ENCODE measurements at regions not wholly inside any gene's neighbourhood (a gene's known extent, or its start where the extent isn't known, plus 50 kb on each side); places are given as distances from the start of the nearest gene placed in this dataset.

- no peak for DNase-seq (ENCODE audit: low spot score)
- in situ Hi-C loops (cut with MboI; ENCODE audit: low sequenced_read_pairs, unreplicated experiment): no loop called here
- TF ChIP-seq, protein P1, sequence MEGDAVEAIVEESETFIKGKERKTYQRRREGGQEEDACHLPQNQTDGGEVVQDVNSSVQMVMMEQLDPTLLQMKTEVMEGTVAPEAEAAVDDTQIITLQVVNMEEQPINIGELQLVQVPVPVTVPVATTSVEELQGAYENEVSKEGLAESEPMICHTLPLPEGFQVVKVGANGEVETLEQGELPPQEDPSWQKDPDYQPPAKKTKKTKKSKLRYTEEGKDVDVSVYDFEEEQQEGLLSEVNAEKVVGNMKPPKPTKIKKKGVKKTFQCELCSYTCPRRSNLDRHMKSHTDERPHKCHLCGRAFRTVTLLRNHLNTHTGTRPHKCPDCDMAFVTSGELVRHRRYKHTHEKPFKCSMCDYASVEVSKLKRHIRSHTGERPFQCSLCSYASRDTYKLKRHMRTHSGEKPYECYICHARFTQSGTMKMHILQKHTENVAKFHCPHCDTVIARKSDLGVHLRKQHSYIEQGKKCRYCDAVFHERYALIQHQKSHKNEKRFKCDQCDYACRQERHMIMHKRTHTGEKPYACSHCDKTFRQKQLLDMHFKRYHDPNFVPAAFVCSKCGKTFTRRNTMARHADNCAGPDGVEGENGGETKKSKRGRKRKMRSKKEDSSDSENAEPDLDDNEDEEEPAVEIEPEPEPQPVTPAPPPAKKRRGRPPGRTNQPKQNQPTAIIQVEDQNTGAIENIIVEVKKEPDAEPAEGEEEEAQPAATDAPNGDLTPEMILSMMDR (IDR thresholded peaks at IDR 0.05; ENCODE audit: borderline replicate concordance, control extremely low read depth, extremely low read depth, insufficient read depth, missing control alignments): no peak
Observed at GRCh38 chr11:114972105-114972504, 293.8 kb downstream of the NXPE2 start.

- in situ Hi-C loops (cut with MboI; ENCODE audit: low sequenced_read_pairs, unreplicated experiment): no loop called here
- TF ChIP-seq, protein P1 (IDR thresholded peaks at IDR 0.05; ENCODE audit: borderline replicate concordance, control extremely low read depth, extremely low read depth, insufficient read depth, missing control alignments): no peak
- DNase-seq (ENCODE audit: low spot score): no peak
Observed at GRCh38 chr11:114977651-114978050, 299.3 kb downstream of the NXPE2 start.

GRCh38 chr11:114982141-114982540 is 303.8 kb downstream of the NXPE2 start:
- no peak for DNase-seq (ENCODE audit: low spot score)
- TF ChIP-seq, protein P1 (IDR thresholded peaks at IDR 0.05; ENCODE audit: borderline replicate concordance, control extremely low read depth, extremely low read depth, insufficient read depth, missing control alignments): no peak
- in situ Hi-C loops (cut with MboI; ENCODE audit: low sequenced_read_pairs, unreplicated experiment): no loop called here

GRCh38 chr11:114984611-114985163 is 306.4 kb downstream of the NXPE2 start:
- in situ Hi-C loops (cut with MboI; ENCODE audit: low sequenced_read_pairs, unreplicated experiment): no loop called here
- no peak for DNase-seq (ENCODE audit: low spot score)

GRCh38 chr11:114986365-114986764 is 308.0 kb downstream of the NXPE2 start:
- in situ Hi-C loops (cut with MboI; ENCODE audit: low sequenced_read_pairs, unreplicated experiment): no loop called here
- TF ChIP-seq, protein P1 (IDR thresholded peaks at IDR 0.05; ENCODE audit: borderline replicate concordance, control extremely low read depth, extremely low read depth, insufficient read depth, missing control alignments): no peak
- DNase-seq (ENCODE audit: low spot score): no peak

More at GRCh38 chr11:114984611-114985163, 306.4 kb downstream of the NXPE2 start:
- TF ChIP-seq, protein P1 (IDR thresholded peaks at IDR 0.05; ENCODE audit: borderline replicate concordance, control extremely low read depth, extremely low read depth, insufficient read depth, missing control alignments): no peak

DNA sequence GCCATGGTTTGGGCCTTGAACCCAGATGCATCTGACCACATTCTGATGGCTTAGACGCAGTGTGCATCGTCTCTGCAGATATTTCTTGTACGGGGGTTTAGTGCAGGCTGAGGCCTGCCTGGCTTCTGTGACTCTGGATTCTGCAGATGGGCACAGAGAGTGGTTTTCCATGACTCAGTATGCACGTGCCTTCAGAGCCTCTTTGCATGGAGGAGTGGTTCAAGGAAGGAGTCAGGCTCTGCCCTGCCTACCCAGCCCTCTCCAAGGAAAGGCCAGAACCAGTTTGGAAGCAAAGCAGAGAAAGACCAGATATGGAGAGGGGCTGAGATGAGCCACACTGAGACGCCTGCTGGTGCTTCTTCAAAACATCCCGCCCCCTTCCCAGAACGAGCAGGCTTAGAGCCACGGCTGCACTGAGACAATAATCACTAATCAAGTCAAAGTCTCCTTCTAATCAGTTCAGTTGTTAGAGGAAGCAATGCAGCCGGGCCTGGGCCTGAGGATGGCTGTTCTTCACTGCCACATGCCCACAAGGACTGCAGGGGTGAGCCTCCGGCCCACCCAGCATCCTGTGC is 308.9 kb downstream of the NXPE2 start:
- TF ChIP-seq, protein P1 (IDR thresholded peaks at IDR 0.05; ENCODE audit: borderline replicate concordance, control extremely low read depth, extremely low read depth, insufficient read depth, missing control alignments): no peak
- in situ Hi-C loops (cut with MboI; ENCODE audit: low sequenced_read_pairs, unreplicated experiment): no loop called here
- no peak for DNase-seq (ENCODE audit: low spot score)
